Osteoblast (primary cell): ENCODE measurements at regions not wholly inside any gene's neighbourhood (a gene's known extent, or its start where the extent isn't known, plus 50 kb on each side); places are given as distances from the start of the nearest gene placed in this dataset.
"Not testable (repeated sequence)": the region's sequence is repeated elsewhere in the genome, so short reads cannot be mapped to it uniquely, and the experiment has no call there.

Experiments
- DNase-seq: peaks from one replicate; pipeline ENCODE4 v3.0.0; 2011; ENCODE audit warnings: low spot score, mixed read lengths; ENCODE audit not compliant: insufficient read length; ENCODE audit errors: missing footprints
- H2AFZ ChIP-seq: 2 replicates; pipeline ENCODE4 v1.6.0; 2011; ENCODE audit warnings: mild to moderate bottlenecking, low read length
- H3K27ac ChIP-seq: 2 replicates; pipeline ENCODE4 v1.5.1; 2011; ENCODE audit warnings: mild to moderate bottlenecking, low read depth, low read length, moderate library complexity
- H3K27me3 ChIP-seq: 2 replicates; pipeline ENCODE4 v1.6.0; 2012; ENCODE audit warnings: mild to moderate bottlenecking, control low read depth, inconsistent platforms, low read length, moderate library complexity; ENCODE audit not compliant: insufficient read depth
- H3K36me3 ChIP-seq: 2 replicates; pipeline ENCODE4 v1.5.1; 2011; ENCODE audit warnings: mild to moderate bottlenecking, low read length, control low read depth, moderate library complexity; ENCODE audit not compliant: insufficient read depth
- H3K4me1 ChIP-seq: 2 replicates; pipeline ENCODE4 v1.5.1; 2011; ENCODE audit warnings: mild to moderate bottlenecking, low read length, control low read depth, moderate library complexity; ENCODE audit not compliant: insufficient read depth
- H3K4me2 ChIP-seq: 2 replicates; pipeline ENCODE4 v1.6.0; 2011; ENCODE audit warnings: mild to moderate bottlenecking, low read length; ENCODE audit not compliant: insufficient read depth
- H3K4me3 ChIP-seq: fragments of 200-600 bp; sonication (generic); 3 replicates; pipeline ENCODE4 v1.5.1; 2012; ENCODE audit warnings: mild to moderate bottlenecking, low read length, inconsistent platforms; ENCODE audit not compliant: insufficient read depth
- H3K79me2 ChIP-seq: 2 replicates; pipeline ENCODE4 v1.6.0; 2012; ENCODE audit warnings: mild to moderate bottlenecking, low read length, control low read depth, inconsistent platforms; ENCODE audit not compliant: insufficient read depth
- H3K9me3 ChIP-seq: 2 replicates; pipeline ENCODE4 v1.5.1; 2011; ENCODE audit warnings: low read depth, low read length, control low read depth
- H4K20me1 ChIP-seq: 2 replicates; pipeline ENCODE4 v1.6.0; 2012; ENCODE audit warnings: mild to moderate bottlenecking, low read length, control low read depth; ENCODE audit not compliant: insufficient read depth
- TF ChIP-seq, protein P1 (sequence below): IDR thresholded peaks from 2 replicates; pipeline ENCODE4 v1.5.1; 2011; ENCODE audit warnings: mild to moderate bottlenecking, low read depth, low read length, moderate library complexity; ENCODE audit errors: extremely low read depth

- H3K36me3 ChIP-seq: no peaks in the 10 kb centered on the region
- no peaks in the 10 kb centered on the region for H3K9me3 ChIP-seq
- H3K4me1 ChIP-seq: peaks cover 50% of the 10 kb centered on the region
- peak overlapping the region; percentile 1 for H2AFZ ChIP-seq
- peak overlapping the region; percentile 76 for H3K4me2 ChIP-seq
- TF ChIP-seq, protein P1, sequence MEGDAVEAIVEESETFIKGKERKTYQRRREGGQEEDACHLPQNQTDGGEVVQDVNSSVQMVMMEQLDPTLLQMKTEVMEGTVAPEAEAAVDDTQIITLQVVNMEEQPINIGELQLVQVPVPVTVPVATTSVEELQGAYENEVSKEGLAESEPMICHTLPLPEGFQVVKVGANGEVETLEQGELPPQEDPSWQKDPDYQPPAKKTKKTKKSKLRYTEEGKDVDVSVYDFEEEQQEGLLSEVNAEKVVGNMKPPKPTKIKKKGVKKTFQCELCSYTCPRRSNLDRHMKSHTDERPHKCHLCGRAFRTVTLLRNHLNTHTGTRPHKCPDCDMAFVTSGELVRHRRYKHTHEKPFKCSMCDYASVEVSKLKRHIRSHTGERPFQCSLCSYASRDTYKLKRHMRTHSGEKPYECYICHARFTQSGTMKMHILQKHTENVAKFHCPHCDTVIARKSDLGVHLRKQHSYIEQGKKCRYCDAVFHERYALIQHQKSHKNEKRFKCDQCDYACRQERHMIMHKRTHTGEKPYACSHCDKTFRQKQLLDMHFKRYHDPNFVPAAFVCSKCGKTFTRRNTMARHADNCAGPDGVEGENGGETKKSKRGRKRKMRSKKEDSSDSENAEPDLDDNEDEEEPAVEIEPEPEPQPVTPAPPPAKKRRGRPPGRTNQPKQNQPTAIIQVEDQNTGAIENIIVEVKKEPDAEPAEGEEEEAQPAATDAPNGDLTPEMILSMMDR: no peak
- DNase-seq: no peak
- no peak overlapping the region for H3K4me3 ChIP-seq
- no peaks in the 10 kb centered on the region for H4K20me1 ChIP-seq
- H3K79me2 ChIP-seq: no peaks in the 10 kb centered on the region
- H3K27me3 ChIP-seq: no peaks in the 10 kb centered on the region
- H3K27ac ChIP-seq: peak overlapping the region; percentile 72
These were observed 168.1 kb downstream of the SLC38A4 start for GRCh38 chr12:46657453-46658411.

DNA sequence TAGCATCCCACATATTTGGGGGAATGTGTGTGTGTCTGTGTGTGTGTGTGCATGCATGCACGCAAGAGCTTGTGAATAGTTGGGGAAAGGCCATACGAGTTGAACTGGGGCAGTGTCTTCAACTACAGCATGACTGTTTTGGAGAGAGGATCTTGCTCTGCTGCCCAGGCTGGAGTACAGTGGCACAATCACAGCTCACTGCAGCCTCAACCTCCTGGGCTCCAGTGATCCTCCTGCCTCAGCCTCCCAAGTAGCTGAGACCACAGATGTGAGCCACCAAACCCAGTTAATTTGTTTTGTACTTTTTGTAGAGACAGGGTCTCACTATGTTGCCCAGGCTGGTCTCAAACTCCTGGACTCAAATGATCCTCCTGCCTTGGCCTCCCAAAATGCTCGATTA, 169.8 kb downstream of the SLC38A4 start:
- not testable (repeated sequence) for H3K79me2 ChIP-seq, H3K4me3 ChIP-seq, H3K9me3 ChIP-seq, H3K27ac ChIP-seq, H3K36me3 ChIP-seq, H3K4me2 ChIP-seq, H4K20me1 ChIP-seq, H3K27me3 ChIP-seq, DNase-seq, H2AFZ ChIP-seq
- H3K4me1 ChIP-seq: peaks cover 40% of the 10 kb centered on the region

GRCh38 chr12:46653311-46653710, 172.5 kb downstream of the SLC38A4 start:
- Histone ChIP-seq H2AFZ (no peak overlapping the region), H4K20me1 (no peaks in the 10 kb centered on the region), H3K4me3 (no peak overlapping the region), H3K4me1 (peaks cover 14% of the 10 kb centered on the region), H3K79me2 (no peaks in the 10 kb centered on the region), H3K27ac (no peak overlapping the region), H3K9me3 (no peaks in the 10 kb centered on the region), H3K27me3 (no peaks in the 10 kb centered on the region), H3K4me2 (no peak overlapping the region), H3K36me3 (no peaks in the 10 kb centered on the region)
- TF ChIP-seq, protein P1: no peak
- DNase-seq: no peak

DNA sequence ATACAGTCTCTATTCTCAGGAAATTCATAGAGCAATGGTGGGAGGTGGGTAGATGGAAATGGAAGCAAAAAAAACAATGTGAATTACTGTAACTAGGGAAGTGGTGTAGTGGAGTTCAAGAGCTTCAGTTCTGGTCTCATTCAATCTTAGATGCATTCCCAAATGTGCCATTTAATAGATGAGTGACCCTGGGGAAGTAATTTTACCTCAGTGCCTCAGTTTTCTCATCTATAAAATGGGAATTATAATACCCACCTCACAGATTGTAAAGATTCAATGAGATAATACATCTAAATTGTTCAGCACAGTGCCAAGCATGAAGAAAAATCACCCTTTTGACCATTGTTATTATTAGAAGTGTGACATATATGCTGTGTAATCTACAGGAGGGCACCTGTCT, 173.1 kb downstream of the SLC38A4 start:
- Histone ChIP-seq H3K9me3 (no peaks in the 10 kb centered on the region), H3K27ac (no peak overlapping the region), H3K4me3 (no peak overlapping the region), H4K20me1 (no peaks in the 10 kb centered on the region), H2AFZ (no peak overlapping the region), H3K36me3 (no peaks in the 10 kb centered on the region), H3K27me3 (no peaks in the 10 kb centered on the region), H3K4me1 (peaks cover 7% of the 10 kb centered on the region), H3K79me2 (no peaks in the 10 kb centered on the region), H3K4me2 (no peak overlapping the region)
- no peak for DNase-seq
- TF ChIP-seq, protein P1: no peak
